Bone marrow (tissue), 2 donors: ENCODE measurements at regions not wholly inside any gene's neighbourhood (a gene's known extent, or its start where the extent isn't known, plus 50 kb on each side); places are given as distances from the start of the nearest gene placed in this dataset.

Experiments
- DNase-seq, 2 donors: peaks; one replicate each; lab custom pipeline; 2025; lab: John Stamatoyannopoulos, UW

DNA sequence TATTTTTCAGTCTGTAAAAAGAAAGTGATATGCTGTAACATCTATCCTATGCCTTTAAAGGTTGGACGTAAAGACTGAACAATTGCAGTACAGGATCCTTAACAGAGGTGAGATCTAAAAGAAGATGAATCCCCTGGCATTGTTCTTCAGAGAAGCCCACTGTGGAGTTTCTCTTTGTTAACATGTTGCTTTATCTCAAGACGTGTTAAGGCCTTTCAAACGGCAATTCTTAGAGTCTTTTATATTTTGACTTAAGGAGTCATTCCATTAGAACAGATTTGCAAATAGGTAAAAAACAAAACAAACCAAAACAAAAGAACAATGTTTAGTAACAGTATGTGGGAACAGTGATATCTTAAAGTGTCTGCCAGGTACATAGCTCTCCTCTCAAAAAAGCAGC is 225.1 kb upstream of the ZP4 start:
- no peak for DNase-seq

DNA sequence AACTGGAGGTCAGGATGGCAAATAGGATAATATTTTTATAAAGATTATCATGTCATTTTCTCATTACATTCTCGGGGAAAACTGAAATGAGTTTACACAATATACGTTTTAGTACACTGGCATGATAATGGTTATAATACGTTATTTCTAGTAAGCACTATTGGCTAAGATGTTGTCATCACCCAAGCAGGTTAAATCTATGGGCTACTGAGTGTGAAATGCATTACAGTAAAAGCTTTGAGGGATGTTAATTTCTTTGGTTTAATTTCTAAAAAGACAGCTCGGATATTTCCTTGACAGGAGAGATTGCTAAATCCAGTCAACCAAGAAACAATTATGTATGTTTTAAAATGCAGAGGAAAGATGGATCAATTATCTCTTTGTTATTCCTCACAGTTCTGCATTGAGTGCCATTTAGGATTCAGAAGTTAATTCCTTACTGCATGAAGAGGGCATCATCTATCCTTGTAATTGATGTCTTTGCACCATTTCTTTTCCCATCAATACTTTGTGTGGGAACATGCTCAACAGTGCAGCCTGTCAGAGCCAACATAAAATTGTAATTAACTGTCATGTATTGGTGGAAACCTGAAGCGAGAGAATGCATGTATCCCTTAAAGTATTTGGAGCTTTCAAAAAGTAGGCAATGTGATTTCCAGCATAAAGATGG is 222.4 kb upstream of the ZP4 start:
- DNase-seq = no peak

DNA sequence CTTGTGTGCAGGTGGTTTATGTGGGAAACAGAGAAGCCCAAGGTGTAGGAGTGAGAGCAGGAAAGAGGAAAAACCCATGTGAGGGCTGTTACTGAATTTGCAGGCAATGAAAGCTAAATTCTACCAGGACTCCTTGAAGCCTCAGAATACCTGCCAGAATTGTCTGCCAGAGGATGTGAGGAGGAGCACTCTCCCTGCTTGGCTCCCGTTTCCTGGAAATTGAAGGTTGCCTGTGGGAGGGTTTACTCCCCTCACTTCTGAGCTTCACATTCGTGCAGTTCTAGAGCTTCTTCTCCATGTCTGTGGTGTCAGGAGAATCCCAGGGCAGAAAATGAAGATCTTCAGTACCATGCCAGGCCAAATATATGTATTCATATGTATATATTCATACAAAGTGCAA is 220.8 kb upstream of the ZP4 start:
- DNase-seq = no peak

DNA sequence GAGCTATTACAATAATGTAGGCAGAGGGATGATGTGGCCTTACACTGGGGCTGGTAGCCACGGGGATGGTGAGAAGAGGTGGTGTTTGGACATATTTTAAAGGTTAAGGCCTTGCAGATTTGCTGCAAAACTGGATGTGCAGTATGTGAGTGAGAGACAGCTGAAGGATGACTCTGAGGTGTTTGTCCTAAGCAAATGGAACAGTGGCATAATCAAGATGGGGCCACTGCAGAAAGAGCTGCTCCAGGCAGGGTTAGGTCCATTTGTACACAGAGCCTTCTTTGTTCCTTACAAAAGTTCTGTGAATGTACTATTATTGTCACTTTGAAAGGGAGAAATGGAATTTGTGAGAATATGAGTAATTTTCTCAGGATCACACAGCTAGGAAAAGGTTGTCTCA is 220.4 kb upstream of the ZP4 start:
- DNase-seq = no peak

DNA sequence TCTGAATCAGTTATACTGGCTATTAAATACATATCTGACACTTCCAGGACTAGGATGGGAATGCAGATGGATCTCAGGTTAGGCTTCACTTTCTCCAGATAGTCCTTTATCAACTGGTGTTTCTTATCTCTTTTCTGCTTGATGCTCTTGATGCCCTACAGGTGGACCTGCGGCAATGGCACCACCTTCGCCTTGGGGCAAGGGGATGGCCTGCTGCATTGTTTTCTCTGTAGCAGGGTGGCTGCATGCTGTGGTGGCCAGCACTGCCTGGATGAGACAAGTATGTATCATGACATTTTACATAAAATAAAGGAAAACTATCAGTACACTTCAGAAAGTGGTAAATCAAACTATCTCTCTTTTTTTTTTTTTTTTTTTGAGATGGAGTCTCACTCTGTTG is 217.7 kb upstream of the ZP4 start:
- no peak for DNase-seq

DNA sequence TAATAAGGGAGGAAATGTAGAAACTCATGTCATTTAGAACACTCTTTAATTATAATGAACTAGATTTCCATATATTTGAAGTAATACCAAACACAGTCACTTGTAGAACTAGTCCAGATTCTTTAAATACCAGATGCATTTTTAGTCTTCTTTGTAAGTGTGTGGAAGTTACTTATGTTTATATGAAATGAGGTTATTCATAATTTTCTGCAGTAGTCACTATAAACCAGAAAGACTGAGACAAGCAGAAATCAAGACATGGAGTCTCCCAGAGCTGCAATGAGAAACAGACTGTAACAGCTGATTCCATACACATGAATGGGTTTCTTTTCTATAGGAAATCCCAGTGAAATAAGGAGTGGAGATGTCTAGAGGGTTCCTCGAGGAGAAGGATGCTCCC is 216.6 kb upstream of the ZP4 start:
- no peak for DNase-seq

DNA sequence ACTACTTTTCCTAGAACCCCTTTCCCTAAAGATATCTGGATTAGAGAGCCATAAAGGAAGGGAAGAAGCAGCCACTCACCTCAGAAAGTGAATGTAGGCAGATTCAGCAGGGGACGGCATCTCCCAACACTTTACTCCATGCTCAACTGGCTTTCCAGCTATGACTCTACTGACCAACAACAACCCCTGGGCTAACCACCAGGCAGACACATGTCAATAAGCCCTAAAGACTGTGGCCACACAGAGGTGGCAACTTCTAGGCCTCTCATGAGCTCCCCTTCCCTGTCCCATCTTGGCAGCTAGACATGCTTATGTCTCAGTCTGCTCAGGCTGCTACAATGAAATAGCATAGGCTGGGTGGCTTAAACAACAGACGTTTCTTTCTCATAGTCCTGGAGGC is 214.0 kb upstream of the ZP4 start:
- no peak for DNase-seq

DNA sequence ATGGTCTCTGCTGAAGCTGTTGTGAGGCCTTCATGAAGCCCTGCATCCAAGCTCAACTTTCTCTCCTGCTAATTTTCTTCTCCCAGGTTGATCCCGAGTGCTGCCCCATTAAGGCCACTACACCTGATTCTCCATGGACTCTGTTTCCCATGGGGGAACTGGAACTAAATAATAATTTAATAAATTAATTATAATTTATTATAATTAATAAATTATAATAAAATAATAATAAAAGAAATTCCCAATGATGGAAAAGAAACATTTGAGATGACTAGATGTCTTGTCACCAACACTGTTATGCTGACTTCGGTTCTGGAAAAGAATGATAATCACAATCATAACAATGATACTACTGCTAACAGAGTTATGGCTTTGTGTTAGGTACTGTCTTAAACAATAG is 211.2 kb upstream of the ZP4 start:
- no peak for DNase-seq

DNA sequence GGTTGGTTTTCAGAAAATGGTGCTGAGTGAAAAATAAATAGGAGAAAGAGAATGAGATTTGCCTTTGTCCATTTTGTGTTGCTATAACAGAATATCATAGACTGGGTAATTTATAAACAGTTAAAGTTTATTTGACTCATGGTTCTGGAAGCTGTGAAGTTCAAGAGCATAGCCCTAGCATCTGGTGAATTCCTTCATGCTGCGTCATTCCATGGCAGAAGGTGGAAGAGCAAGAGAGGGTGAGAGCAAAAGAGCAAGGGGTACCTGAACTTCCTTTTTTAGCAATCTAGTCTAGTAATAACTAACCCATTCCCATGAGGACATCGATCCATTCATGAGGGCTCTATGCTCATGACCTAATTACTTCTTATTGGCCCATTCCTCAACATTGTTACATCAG is 209.1 kb upstream of the ZP4 start:
- no peak for DNase-seq

DNA sequence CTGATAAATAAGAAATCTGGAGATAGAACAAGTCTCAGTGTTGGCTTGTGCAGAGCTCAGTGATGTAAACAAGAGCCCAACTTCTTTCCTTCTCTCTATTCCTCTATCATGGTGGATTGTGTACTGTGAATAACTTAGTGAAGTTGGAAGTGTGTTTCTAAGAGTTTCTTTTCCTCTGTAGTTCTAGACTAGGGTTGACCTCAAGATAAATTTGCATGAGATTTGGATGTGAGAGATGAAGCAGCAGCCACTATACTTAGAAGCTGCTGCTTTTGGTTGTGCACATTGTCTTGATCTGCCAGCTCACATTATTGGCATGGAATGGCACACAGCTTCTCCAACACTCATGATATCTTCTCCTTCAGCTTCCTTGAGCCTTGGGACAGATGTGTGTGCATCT is 198.9 kb upstream of the ZP4 start:
- DNase-seq = no peak

DNA sequence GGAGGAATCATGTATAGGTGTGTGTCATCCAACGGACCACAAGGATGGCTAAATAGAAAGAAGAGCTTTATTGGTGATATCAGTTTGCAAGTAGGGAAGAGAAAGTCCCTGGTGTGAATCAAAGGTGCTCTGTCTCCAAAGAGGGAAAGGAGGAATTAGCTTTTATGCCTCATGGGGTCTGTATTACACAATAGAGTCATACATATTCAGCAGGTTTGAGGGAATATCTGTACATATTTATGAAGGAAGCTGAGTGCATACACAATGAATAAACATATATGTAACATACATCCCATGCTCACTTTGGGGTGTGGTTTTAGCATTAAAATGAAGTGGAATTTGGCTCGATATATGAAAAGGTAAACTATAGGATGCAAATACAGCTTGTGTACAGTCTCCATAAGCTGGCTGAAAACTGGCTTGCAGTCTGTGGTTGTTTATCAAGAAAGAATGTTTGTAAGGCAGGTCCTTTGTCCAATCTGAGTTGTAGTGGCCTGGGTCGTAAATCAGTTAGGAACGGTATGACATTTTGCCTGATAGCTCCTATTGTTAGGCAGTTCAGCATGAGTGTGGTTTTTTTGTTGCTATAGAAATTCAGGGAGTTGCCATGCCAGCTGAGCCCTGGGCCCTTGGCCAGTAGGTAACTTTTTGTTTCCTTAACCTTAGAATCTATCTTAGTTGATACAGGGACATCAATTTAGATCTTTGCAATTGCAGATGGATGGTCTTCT is 198.0 kb upstream of the ZP4 start:
- DNase-seq = no peak

DNA sequence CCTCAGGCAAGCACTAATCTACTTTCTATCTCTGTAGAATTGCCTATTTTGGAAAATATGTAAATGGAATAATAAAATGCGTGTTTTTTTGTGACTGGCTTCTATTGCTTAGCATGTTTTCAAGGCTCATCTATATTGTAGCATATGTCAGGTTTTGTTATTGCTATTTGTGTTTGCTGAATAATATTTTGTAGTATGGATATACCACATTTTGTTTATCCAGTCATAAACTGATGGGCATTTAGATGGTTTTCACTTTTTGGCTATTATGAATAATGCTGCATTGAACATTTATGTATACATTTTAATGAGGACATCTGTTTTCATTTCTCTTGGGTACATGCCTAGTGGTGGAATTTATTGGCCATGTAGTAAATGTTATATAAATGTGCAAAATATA is 183.3 kb upstream of the ZP4 start:
- no peak for DNase-seq

DNA sequence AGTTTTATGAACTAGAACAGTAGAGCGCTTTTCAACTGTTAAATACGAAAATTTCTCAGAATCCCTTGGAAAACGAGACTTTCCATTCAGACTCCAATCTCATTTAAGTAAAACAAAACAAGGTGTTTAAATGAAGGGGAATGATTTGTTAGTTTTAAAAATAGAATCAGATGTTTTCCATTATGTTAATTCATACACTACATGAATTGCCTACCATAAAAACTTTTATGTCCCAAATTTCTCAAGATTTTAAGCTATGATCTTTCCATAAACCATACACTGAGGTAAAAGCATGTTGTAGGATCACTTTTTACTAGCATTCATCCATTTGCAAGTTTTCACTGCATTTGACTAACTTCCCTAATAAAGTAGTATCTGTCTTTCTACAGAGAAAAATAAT is 180.3 kb upstream of the ZP4 start:
- no peak for DNase-seq

DNA sequence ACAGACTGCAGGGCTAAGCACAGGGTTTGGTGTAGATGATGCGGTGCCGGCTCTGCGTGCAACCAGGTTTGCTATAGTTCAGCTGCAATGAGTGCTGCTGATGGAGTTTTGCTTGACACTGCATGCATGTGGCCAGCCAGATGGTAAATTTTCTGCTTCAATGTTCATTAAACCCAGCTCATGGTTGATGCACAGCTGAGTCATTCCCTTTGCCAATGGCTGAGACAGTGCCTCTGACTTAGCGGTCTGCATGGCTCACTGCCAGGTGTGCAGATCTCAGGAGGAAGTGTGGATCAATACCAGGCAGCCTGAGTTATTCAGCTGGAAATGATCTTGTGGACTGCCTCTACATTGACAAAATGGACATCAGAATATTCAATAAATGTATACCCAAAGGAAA is 172.7 kb upstream of the ZP4 start:
- DNase-seq = no peak

DNA sequence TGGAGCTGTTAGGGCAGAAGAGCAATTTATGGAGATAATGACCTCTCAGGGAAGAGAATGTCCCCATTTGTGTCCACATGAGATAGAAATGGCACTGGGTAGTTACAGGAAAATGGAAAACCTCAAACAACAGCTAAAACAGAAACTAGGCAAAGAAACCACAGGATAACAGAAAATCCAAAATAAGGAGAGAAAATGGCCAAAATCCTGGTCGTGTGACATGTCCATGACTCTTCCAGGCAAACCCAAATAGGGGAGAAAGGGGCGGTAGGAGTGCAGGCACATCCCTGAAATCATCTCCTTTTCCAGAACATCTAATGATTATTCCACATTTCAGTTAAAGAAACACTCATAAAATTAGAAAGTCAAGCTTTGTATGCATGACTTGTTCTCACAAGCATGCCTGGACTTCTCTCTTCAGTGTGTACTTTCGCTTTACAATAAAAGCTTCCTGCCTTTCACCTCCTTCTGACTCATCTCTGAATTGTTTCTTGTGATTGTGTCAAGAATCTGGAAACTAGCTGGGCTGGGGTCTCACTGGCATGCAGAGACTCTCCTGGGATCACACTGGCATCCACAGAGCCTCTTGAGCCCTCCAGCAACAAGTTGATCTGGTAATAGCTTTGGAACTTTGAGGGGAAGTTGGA is 171.4 kb upstream of the ZP4 start:
- no peak for DNase-seq

DNA sequence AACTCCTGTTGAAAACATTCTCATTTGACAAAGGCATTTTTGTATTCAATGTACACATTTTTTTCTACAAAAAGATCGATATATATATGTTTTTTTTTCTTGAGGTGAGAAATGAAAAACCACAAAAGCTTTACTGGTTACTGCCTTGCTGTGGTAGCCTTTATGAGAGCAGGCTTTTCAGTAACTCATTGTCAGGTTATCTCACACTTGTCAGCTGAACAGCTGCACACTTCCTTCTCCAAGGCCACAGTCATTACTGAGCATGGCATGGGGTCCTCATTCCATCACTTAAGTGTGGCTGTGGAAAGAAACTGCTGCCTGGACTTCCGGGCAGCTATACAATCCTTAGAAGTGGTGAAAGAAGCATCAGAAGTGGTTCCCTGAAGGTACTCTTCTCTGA is 169.3 kb upstream of the ZP4 start:
- DNase-seq = no peak

DNA sequence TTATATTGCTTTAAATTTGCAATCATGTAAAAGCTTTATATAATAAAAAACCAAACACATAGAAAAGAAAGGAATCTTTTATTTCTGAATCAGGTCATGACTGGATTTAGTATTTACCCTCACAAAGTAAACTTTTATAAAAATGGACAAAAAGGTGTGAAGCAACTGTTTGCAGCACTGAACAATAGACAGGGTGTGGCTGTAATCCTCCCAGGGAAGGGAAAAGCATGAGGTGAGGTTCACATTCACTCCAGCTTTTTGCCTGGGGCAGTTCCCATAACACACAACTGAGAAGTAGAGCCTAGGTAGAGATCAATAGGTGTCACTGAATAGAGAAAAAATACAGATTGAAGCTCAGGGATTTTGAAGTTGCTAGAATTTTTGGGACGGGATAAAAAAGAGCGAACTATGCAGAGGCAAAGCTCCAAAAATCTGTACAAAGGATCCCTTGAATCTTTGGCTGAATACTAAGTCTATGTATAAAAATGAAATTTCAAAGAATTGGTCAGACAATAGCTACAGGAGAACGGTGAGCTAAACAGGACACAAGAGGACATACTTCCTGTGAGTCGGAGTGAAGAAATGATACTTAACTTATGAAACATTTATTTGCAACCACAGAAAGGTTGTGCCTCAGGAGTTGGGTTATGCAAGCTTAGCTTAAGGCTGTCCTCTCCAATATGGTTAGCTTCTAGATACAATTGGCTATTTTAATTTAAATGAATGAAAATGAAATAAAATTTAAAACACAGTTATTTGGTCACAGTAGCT is 162.0 kb upstream of the ZP4 start:
- DNase-seq = no peak

DNA sequence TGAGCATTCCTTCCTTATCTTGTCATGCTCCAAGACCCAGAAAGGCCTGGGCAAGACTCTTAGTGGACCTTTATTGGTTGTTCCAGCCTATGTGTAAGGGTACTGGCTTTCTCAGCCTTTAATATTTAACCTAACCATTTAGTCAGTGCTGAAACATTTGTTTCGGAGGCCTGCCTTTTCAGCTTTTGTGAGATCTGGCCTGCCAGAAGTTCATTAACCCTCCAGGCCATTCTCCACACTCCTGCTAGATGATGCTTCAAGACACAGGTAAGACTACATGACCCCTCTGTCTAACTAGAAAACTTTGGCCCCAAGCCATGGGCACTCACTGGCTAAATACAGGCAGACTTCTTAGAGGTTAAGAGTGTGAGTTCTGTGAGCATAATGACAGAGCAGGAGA is 138.4 kb upstream of the ZP4 start:
- DNase-seq = no peak

DNA sequence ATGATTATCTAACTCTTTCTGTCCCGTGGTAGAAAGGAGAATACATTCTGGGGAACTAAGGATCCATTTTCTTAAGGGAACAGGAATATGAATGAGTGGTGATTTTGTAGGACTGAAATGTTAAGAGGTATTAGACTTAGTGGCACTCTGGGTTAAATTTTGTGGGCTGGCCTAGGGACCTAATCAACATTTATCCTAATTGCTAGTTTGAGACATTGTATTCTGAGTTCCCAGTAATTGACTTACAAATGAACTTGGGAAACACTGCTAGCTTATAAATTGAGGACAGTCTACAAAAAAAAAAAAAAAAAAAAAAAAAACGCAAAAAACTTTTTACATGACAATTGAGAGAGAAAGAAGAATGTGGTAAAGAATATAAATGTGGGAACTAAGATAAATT is 136.6 kb upstream of the ZP4 start:
- no peak for DNase-seq

DNA sequence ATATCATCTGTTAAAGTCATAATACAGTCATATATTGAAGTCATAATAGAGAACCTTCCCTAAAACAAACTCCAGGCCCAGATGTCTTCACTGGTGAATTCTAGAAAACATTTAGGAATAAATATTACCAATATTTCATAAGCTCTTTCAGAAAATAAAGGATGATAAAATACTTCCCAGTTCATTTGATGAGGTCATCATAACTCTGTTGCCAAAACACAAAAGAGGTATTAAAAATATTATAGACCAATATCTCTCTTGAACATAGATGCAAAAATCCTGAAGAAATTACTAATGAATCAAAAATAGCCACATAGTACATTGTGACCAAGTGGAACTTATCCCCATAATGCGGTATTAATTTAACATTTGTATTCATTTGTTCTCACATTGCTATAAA is 132.4 kb upstream of the ZP4 start:
- DNase-seq = no peak

DNA sequence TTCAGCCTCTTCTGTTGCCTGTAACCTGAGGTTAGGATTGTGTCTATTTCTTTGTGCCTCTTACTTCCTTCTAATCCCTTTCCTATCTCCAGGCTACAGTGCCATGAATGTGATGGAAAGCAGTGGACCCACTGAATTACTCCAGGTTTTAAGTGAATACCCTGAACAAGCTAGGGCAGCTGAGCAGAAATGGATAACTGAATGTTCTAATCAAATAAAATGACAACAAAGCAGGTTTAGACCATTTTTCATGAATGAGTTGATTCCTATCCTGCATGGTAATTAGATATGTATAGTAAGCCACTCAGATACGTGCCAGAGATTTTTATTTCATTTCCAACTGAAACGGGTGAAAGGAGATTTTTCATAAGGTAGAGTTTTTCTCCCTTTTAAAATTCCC is 127.5 kb upstream of the ZP4 start:
- no peak for DNase-seq

DNA sequence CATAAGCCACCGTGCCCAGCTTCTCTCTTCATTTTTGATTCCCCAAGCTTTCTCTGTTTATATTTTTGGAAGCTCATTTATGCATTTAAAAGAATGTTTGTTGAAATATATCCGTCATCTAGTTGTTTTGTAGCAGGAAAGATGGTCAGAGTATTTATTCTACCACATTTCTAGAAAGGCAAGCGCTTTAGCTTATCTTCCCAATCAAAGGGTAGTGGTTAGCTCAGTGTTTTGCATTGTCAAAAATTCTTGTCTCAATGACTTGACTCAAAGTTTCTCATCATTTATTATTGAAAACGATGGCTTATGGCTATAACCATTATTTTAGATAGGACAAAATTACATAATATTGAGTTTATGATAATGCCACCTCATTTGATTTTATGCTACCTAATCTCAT is 116.1 kb upstream of the ZP4 start:
- DNase-seq = no peak

DNA sequence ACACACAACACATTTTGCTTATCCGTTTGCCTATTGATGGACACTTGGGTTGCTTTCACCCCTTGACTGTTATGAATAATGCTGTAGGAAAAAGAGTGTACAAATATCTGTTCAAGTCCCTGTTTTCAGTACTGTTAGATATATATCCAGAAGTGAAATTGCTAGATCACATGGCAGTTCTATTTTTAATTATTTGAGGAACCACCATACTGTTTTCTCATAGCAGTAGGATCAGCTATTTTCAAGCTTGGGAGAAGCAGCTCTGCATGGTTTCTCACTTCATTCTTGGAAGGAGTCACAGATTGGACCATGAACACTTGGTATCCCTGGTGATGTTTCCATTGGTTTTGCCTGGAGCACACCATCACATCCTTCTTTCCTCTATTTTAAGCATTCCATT is 114.4 kb upstream of the ZP4 start:
- no peak for DNase-seq
